ENCODE measurements at regions not wholly inside any gene's neighbourhood (a gene's known extent, or its start where the extent isn't known, plus 50 kb on each side); places are given as distances from the start of the nearest gene placed in this dataset.

GRCh38 chr11:97974798-97975498, 1045.8 kb upstream of the CNTN5 start:
- intact Hi-C loops (cut with micrococcal nuclease; ENCODE audit: unreplicated experiment) (no loop called here), in situ Hi-C loops (cut with MboI) (no loop called here)
- Histone ChIP-seq H4K20me1 (ENCODE audit: control insufficient read depth, insufficient read depth) (no peaks in the 10 kb centered on the region), H3K79me2 (ENCODE audit: control insufficient read depth, insufficient read depth, low read length) (no peaks in the 10 kb centered on the region), H3K4me3 (no peak overlapping the region), H3K27me3 (replicated peaks in 1 of 2; ENCODE audit: control insufficient read depth in 2 of 2, insufficient read depth in 2 of 2, low read length in 1 of 2) (no peaks in the 10 kb centered on the region), H3K27ac (ENCODE audit: control insufficient read depth, insufficient read depth) (no peak overlapping the region), H3K9me3 (replicated peaks; ENCODE audit: control insufficient read depth, insufficient read depth, low read length) (no peaks in the 10 kb centered on the region), H2AFZ (ENCODE audit: control insufficient read depth, low read depth, low read length) (no peak overlapping the region), H3K9ac (ENCODE audit: control insufficient read depth, insufficient read depth, low read length) (no peak overlapping the region), H3K4me2 (ENCODE audit: control insufficient read depth, insufficient read depth) (no peak overlapping the region), H3K4me1 (ENCODE audit: control insufficient read depth, insufficient read depth, low read length) (no peaks in the 10 kb centered on the region), H3K36me3 (ENCODE audit: control insufficient read depth in 2 of 2, insufficient read depth in 2 of 2, low read length in 1 of 2) (no peaks in the 10 kb centered on the region)
- ChIA-PET POLR2A (no interaction called here), CTCF (no interaction called here), RAD21 (ENCODE audit: unreplicated experiment) (no interaction called here), SMC1A (ENCODE audit: uncharacterized antibody, unreplicated experiment) (no interaction called here)
- WGBS (ENCODE audit: insufficient coverage, insufficient replicate concordance, low lambda C conversion rate, missing lambda C conversion rate) = 0% methylated on average over 1 of the region's 1 CpG
- DNase-seq (ENCODE audit: low read depth, low spot score) (no peak), ATAC-seq (no peak), FAIRE-seq (no peak)
- no TSS peak for BruUV-seq (replicated peaks)
- no peak for TF ChIP-seq ESRRA (IDR thresholded peaks at IDR 0.05; ENCODE audit: low read length)
- no peak for TF ChIP-seq ZBTB33 (IDR thresholded peaks at IDR 0.05)
- no peak for TF ChIP-seq CUX1 (IDR thresholded peaks at IDR 0.05; ENCODE audit: insufficient replicate concordance, low read depth, low read length)
- TF ChIP-seq BACH1 (IDR thresholded peaks at IDR 0.05; ENCODE audit: borderline replicate concordance) = no peak
- no peak for TF ChIP-seq SUZ12 (IDR thresholded peaks at IDR 0.05; ENCODE audit: unreplicated experiment)
- TF ChIP-seq SP1 (IDR thresholded peaks at IDR 0.05; ENCODE audit: low read depth, low read length) = no peak
- TF ChIP-seq BHLHE40 (IDR thresholded peaks at IDR 0.05; ENCODE audit: borderline replicate concordance in 1 of 2, low read depth in 2 of 2, low read length in 1 of 2) = no peak
- no peak for TF ChIP-seq PKNOX1 (IDR thresholded peaks at IDR 0.05)
- TF ChIP-seq PBX3 (IDR thresholded peaks at IDR 0.05; ENCODE audit: insufficient replicate concordance, low read depth, low read length) = no peak
- no peak for TF ChIP-seq IKZF2 (IDR thresholded peaks at IDR 0.05)
- TF ChIP-seq E2F4 (IDR thresholded peaks at IDR 0.05; ENCODE audit: low read depth, low read length) = no peak
- TF ChIP-seq RUNX3 (IDR thresholded peaks at IDR 0.05; ENCODE audit: low read length) = no peak
- no peak for TF ChIP-seq NR2C2 (IDR thresholded peaks at IDR 0.05; ENCODE audit: borderline replicate concordance, control insufficient read depth, insufficient read length, low read depth)
- TF ChIP-seq PML (IDR thresholded peaks at IDR 0.05; ENCODE audit: low read length) = no peak

Measured in GM12878 (cell line).